ENCODE measurements at regions not wholly inside any gene's neighbourhood (a gene's known extent, or its start where the extent isn't known, plus 50 kb on each side); places are given as distances from the start of the nearest gene placed in this dataset.

DNA sequence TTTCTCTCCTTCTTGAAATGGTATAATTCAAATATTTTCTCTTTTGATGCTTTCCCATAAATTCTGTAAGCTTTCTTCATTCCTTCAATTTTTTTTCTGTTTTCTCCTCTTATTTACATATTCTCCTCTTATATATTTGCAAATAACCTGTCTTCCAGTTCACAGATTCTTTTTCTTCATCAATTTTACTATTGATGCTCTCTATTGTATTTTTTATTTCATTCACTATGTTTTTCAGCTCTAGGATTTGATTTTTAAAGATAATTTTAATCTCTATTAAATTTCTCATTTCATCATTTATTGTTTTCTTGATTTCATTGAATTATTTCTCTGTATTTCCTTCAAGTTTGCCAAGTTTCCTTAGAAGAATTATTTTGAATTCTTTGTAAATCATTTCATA lies 54.0 kb upstream of the PRPS1L1 start:
- no peak for DNase-seq

DNA sequence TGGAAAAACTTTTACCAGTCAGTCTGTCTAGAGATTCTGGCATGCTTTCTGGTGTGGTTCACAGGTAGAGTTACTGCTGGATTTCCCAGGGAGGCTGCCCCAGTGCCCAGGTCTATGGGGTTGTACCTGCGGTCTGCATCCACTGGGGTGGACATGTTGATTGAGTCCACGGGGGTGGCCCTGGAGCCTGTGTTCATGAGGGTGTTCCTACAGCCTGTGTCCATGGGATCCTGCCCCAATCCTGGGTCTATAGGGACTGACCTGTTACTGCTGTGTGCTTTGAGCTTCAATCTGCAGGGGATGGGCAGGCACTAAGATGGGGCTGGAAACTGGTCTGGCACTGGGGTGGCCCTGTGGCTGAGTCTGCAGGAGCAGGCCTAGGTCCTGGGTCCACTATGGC lies 54.5 kb upstream of the PRPS1L1 start:
- no peak for DNase-seq

DNA sequence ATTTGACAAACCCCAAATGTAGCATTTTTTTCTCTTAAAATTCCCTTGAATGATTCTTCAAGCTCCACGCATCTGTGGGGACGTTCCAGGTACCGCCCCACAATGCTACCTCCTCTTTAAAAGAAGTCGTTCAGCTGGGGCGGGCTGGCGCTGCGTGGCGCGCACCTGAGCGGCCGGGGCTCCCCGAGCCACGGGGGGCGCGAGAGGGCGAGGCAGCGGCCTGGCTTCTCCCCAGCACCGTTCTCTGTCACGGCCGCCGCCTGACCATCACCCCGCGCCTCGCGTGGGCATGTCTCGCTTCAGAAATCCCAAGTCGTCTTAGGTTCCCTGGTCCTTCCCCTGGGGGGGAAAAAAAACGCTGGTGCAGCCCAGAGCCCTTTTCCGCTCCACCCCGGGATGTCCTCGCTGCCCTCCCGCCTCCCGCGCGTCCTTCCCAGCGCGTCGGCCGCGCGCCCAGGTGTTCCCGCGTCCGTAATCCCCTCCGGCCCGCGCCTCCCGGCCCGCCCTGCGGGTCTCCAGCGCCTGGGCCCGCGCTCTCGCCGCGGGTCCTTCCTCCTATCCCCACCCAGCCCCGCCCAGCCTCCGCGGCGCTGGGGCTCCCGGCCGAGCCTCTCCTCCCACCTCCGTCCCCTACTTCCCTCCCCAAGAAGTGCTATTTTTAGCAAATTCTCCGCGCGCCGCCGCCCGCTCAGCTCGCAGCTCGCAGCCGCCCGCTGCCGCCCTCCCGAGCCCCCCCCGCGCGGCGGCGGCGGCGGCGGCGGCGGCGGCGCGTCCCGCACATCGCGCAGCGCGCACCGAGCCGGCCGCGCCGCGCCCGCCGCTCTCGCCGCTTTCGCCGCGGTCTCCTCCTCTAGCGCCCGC lies 58.7 kb upstream of the PRPS1L1 start:
- DNase-seq = no peak

DNA sequence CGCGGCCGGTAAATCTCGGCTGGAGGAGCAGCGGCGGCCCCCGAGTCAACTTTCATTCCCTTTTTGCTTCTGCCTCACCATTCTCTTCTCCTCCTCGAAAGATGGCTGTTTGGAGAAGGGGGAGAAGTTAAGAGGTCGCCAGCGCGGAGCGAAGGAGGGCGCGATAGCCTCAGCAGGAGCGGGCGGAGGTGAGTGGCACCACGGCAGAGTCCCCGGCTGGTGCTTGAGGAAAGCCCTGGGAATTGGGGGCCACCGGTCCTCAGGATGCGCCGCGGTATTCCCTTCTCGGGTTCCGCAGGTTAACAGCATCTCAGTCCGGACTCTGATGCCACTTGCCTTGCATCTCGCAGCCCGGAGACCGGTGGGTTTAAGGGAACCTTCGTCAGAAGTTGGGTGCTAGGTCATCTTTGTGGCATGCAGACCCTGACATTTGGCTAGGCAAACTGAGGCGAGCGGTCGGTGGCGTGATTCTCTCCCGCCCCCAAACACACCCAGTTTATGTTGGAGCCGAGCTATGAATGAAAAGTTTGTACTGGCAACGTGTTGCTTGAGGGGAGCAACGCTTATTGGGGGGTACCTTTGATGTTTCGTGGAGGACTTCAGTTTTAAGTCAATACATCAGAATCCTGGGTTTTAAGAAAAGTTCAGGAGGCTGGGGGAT lies 59.5 kb upstream of the PRPS1L1 start:
- no peak for DNase-seq

DNA sequence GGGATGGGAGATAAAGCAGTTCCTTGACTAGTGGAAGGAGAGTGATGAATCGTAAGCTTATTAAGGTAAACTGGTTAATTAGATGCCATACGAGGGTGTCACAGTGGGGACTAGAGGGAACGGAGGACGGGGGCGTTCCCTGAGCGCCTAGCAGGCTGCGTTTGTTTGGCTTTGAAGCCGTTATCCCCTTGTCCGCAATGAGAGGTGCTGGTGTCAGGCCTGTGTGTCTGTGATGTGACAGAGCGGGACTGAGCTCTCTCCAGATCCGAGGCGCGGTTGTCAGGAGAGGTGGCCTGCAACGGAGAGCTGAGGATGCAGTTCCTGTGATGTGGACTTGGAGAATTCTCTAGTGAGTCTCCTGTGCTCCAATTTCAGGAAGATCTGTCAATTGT lies 60.0 kb upstream of the PRPS1L1 start:
- DNase-seq = no peak

DNA sequence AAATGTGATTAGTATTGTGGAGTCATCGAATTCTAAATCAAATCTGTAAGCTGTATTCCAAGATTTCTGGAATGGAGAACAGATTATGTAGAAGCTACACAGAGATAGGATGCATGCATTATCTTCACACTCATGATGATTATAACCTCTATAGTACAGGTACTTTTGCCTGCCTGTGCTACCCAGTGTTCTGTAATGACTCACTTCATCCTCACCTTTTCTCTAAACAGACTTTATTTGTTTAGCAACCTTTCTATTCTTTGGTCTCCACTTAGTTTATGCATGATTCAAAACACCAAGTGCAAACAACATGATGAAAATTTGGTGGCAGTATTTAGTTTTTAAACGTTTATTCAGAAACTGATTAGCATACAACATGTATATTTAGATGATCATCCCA lies 68.4 kb upstream of the PRPS1L1 start:
- DNase-seq = no peak

DNA sequence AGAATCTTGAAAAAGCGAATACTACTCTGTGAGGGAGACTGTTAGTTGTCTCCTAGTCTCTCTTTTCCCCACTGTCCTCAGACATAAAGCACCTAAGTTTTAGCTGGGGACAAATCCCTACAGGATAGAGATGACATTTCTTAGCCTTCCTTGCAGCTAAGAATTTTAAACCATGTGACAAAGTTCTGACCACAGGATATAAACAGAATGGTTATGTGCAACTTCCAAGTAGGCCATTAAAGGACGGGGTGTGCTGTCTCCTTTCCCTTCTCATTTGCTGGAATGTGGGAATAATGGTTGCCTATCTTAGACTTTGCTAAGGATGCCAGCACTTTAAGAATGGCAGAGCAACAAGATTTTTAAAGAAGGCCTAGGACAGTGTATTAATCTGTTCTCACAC lies 74.9 kb upstream of the PRPS1L1 start:
- no peak for DNase-seq

DNA sequence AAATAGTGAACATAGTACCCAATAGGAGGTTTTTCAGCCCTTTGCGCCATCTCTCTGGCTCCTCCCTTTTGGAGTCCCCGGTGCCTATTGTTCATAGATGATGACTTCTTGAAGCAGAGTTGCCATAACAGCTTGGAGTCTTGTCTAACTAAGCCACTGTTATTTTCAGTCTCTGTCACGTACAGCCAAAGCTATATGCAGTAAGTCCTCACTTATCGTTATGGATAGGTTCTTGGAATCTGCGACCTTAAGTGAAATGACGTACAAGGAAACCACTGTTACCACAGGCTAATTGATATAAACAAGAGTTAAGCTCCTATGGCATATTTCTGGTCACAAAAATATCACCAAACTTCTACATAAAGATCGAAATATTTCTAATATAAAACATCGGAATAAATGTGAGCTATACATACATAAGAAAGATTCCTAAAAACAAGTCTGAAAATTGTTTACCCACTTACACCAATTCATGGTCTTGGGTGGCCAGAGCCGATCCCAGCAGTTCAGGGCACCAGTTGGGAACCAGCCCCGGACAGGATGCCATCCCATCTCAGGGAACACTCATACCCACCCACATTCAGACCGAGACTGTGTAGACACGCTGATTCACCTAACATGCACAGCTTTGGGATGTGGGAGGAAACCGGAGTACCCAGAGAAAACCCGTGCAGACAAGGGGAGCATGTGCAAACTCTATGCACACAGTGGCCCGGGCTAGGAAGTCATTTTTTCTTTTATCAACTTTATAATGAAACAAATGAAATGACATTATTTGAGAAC lies 76.0 kb upstream of the PRPS1L1 start:
- no peak for DNase-seq

DNA sequence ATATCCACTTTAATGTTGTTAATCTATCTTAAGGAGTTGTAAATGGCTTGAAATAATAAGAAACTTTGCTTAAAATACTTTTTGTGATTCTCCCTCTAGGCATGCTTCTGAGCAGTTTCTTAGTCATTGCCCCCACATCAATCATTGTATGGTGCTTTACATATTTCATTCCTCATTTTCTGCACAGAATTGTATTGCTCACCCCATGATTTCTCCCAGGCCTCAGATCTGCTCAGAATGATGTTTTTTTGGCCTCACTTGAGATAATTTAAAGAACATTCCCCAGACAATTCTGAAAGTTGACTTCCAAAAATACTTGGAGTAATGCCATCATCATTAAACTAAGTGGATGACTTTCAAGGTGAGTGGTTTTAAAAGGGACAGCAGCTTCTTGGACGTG lies 82.1 kb upstream of the PRPS1L1 start:
- DNase-seq = no peak

DNA sequence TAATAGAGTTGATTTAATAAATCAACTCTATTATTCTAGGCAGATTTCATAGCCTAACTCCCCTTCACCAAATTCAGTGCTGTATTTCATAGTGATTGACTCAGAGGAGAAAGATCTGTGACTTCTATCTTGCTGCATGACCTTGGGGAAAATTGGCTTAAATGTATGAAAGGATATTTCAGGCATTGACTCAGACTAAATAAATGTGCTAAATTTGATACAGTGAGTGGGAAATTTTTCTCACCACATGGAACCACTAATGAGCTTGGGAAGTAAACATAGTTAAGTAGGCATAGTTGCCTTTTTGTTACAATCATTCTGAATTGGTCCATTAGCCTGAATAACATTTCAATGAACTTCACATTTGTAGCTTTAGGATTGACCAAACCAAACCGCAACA lies 89.0 kb upstream of the PRPS1L1 start:
- DNase-seq = no peak

DNA sequence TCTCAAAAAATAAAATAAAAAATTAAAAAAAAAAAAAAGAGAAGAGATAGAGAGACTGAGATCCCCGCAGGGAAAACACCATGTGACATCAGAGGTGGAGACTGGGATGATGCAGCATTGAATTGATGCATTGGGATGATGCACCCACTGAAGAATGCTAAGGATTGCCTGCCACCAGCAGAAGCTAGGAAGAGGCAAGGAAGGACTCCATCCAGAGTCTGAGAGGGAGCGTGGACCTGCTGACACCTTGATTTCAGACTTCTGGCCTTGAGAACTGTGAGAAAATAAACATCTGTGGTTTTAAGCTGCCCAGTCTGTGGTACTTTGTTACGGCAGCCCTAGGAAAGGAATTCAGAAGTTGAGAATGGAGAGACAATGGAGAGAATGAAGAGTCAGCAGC lies 89.8 kb upstream of the PRPS1L1 start:
- no peak for DNase-seq

DNA sequence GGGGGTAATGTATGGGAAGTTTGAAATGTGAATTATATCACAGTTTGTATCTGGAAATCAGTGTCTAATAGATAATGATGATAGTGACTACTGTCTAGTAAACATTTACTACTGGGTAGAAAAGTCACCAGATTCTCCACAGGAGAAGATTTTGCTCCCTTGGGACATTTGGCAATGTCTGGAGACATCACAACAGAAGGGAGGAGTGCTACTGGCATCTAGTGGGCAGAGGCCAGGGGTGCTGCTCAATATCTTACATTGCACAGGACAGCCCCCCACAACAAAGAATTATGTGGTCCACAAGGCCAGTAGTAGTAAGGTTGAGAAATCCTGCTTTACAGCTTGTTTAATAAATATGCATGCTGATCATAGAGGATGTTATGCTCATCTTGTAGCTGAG lies 92.3 kb upstream of the PRPS1L1 start:
- DNase-seq = no peak

DNA sequence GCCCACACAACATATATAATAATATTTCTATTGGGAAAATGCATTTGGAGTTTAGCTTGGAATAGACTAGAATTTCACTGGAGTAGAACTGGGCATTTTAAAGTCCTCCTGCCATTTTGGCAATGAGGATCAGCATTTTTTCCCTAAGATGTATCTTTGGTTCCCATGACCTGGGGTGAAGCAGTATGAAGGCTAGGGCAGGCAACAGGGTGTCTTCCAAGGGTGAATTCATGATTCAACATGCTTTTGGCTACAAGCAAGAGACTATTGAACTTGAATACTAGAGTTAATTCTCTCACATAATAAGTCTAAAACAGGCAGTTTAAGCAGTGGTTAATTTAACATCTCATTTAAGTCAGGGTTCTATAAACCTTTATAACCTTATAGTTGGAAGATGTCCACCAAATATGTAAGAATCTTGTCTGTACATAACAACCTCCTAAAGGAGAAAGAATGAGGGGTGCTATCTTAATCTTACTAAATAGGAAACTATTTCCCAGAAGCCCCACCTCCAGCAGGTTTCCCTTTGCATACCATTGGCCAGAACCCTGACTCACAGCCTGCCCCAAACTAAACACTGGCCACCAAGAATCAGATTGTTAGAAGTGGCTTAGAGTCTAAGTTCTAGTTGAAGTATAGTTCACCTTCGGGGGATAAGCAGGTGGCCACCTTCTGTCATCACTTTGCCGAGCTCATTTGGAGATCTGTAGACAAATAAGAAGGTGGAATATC lies 96.0 kb upstream of the PRPS1L1 start:
- no peak for DNase-seq

DNA sequence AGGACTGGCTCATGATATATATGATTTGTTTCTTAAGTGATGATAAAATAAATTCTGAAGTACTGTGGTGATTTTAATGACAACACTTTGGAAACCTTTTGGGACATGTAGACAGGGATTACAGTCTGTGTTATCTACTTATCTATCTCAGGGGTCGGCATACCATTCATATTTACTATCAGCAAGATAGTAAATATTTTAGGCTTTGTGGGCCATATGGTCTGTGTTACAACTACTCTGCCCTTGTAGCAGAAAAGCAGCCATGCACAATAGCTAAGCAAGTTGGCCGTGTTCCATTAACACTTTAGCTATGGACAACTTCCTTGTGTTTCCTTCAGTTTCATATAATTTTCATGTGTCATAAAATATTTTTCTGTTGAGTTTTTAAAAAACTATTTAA lies 97.8 kb upstream of the PRPS1L1 start:
- DNase-seq = no peak

DNA sequence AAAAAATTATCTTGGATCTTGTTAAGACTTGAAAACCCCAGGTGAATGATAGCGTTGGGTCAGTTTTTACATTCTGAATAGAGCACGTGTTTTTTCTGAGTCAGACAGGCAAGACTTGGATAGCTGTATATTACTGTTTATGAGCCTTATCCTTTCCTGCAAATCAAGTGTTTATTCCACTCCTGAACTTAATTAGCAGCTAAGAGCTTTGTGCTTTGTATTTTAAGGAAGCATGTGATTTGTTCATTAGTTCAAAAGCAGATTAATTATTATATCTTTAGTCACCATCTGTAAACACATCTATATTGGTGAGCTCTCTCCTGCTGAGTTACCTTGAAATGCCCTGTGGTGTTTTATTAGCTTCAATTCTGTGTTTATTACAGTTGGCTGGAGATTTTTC lies 98.6 kb upstream of the PRPS1L1 start:
- no peak for DNase-seq

DNA sequence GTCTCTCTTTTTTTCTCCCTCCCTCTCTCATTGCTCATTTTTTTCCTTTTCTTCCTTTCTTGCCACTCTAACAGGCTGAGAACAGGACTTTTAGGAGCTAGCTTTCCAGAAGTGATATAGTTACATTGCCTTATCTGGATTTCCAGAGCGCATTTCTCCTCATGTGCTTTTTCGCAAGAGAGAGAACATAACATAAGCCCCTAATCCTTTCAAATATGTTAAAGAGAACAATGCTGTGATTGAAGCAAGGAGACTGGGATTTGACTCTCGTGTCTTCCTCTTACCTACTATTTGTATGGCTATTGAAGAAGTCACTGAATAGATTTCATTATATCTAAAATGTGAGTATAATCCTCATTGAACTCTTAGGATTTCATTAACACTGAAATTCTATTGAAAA lies 101.2 kb upstream of the PRPS1L1 start:
- DNase-seq = no peak

DNA sequence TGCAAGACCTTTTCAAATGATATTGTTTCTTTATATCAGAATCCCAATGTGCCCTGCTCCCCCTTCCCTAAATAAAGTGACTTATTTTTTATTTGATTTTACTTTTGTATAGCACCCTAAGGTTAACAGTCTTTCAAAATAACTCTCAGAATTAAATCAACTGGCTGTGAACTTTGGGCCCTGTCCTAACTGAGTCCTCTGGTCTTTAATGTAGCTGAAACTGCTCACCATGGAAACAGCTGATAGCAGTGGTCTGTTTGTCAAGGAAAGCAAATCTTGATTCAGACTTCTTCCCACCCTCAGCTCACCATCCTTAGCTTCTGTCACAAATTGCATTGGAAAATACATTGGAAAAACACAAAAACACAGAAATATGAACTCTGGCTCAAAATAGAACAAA lies 105.2 kb upstream of the PRPS1L1 start:
- DNase-seq = no peak

DNA sequence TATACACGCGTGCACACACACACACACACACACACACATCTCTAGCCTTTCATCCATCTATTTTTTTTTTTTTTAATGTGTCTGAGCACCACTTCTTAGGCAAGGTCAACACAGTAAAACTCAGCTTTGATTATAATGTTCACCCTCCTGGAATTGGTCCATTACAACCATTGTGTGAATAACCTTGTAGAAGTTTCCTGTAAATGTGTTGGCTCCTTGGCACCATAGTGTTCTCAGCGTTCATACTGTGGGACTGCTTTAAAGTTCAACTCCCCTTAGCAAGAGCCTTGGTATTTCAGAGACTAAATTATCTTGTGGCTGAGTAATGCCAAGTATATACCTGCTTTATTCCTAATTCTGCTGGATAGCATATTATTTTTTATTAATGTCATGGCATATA lies 106.3 kb upstream of the PRPS1L1 start:
- DNase-seq = no peak

DNA sequence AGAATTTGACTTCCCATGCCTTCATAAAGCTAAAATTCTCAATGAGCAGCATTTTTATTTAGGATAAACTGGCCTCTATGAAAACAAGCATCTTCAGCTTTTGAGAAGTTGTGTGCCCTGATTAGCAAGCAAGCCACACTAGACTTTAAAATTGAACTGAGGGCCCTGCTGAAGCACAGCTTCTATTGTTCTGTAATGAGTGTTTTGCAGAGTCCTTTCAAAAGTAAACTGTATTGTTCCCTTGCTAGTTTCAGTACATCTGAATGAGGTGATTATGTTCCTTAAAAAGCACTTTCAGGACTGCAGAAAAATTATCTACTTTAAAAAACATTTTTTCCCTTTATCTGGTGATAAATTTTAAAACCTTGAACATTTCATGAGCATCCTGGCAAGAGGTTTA lies 113.3 kb upstream of the PRPS1L1 start:
- DNase-seq = no peak

DNA sequence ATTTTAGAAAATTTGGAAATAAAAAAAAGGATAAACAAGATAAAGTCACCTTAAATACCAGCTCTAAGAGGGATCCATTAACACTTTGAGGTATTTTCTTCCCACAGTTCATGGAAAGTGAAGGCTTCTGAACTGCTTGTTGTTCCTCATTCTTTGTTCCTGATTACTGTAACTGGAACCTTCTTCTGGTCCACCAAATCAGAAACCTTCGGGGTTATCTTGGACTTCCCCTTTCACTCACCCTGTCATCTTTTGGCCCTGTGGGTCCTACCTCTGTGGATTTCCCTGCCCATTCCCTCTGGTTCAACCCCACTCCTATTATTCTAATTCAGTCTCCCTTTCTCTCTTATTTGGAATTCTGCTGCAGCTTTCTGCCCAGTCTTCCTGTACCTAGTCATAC lies 116.5 kb upstream of the PRPS1L1 start:
- no peak for DNase-seq

DNA sequence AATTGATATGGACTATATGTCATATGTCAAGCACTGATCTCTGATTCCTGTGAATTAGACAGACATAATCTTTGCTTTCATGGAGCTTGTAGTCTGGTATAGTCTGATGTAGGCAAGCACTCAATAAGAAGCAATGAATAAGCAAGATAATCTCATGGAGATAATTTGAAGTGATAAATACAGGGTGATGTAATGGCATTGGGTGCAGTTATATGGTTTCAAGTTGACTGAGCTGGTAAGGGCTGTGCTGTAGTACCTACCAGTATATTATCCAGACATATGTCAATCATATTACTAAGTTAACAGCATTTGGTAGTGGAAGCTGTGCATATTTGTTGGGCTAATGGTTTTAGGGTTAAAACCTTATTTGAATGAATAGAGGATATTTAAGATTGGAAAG lies 117.5 kb upstream of the PRPS1L1 start:
- DNase-seq = no peak

DNA sequence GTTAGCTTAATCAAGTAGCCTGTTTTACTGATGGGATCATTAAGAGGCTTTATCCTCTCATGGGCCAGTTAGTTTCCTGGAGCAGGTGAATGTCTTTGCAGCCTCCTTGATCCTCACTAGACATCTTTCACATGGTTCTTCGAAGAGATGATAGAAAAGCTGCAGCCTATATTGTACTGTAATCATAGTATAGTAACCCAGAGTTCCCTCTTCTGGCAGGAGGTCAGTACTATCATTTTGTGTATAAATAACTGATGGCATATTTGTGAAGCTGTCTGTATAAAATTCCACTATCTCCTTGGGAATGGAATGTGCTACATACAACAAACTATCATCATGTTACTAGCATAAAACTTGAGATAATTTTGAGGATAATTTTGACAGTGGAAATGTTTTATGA lies 123.8 kb upstream of the PRPS1L1 start:
- no peak for DNase-seq

DNA sequence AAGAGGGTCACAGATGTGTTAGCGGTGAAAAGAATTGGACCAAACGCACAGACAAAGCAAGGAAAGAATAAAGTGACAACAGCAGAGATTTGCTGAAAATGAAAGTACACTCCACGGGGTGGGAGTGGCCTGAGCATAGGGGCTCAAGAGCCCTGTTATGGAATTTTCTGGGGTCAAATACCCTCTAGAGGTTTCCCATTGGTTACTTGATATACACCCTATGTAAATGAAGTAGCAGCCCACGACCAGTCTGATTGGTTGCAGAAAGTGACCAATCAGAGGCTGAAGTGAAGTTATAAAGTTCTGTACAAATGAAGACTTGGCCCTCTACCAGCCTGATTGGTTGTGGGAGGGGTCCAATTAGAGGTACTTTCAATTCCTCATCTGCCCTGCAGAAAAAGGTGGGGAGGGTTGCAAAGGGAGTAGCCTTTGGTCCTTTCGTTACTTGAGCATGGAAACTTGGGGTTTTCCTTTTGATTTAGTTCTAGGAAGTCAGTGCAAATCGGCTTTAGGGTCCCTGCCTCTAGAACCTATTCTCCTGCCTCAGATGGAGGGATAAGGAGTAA lies 125.6 kb upstream of the PRPS1L1 start:
- no peak for DNase-seq

Measured in NCI-H2107 (cell line).